Vagina (tissue), 2 donors: ENCODE measurements at regions not wholly inside any gene's neighbourhood (a gene's known extent, or its start where the extent isn't known, plus 50 kb on each side); places are given as distances from the start of the nearest gene placed in this dataset.

ENCODE experiments used
- DNase-seq, 2 donors: peaks; one replicate each; pipeline ENCODE4 v3.0.0-alpha.2; 2017; ENCODE audit errors: extremely low spot score in 2 of 2
- H3K27ac ChIP-seq: fragments of 200-600 bp; sonication (generic); one replicate; pipeline ENCODE4 v1.5.1; 2019
- H3K27me3 ChIP-seq: fragments of 200-600 bp; sonication (generic); one replicate; pipeline ENCODE4 v1.5.1; 2019
- H3K36me3 ChIP-seq, 2 donors: fragments of 200-600 bp; sonication (generic); one replicate each; pipeline ENCODE4 v1.5.1; 2017 to 2019
- H3K4me1 ChIP-seq: fragments of 200-600 bp; sonication (generic); one replicate; pipeline ENCODE4 v1.5.1; 2019
- H3K4me3 ChIP-seq, 2 donors: fragments of 200-600 bp; sonication (generic); 1 replicate in 1 of 2; 2 replicates in 1 of 2; pipeline ENCODE4 v1.5.1; 2016 to 2019
- H3K9me3 ChIP-seq: fragments of 200-600 bp; sonication (generic); one replicate; pipeline ENCODE4 v1.5.1; 2019
- CTCF ChIP-seq, 3 experiments: fragments of 450-650 bp in 2 of 3; fragments of 200-600 bp in 1 of 3; sonication (generic) in 1 of 3; IDR thresholded peaks; one replicate each; pipeline ENCODE4 v1.5.1; 2017 to 2019; ENCODE audit warnings: antibody characterized with exemption in 3 of 3, mild to moderate bottlenecking in 2 of 3, moderate library complexity in 2 of 3
- POLR2A ChIP-seq, 2 donors: fragments of 450-650 bp; IDR thresholded peaks; one replicate each; pipeline ENCODE4 v1.6.1; 2017; ENCODE audit warnings: antibody characterized with exemption in 2 of 2, mild to moderate bottlenecking in 2 of 2, moderate library complexity in 2 of 2
- POLR2AphosphoS5 ChIP-seq, 2 donors: sonication (generic); formaldehyde crosslinking; IDR thresholded peaks; one replicate each; pipeline ENCODE4 v1.9.0; 2017; ENCODE audit warnings: antibody characterized with exemption in 2 of 2, mild to moderate bottlenecking in 2 of 2, low read depth in 1 of 2; ENCODE audit not compliant: insufficient read depth in 1 of 2
- intact Hi-C: fragments of 100-400 bp; cut with DNase I; formaldehyde crosslinking; loops from one replicate; pipeline ENCODE4 v1.15.1; 2023

GRCh38 chr10:16184096-16184597 is 252.7 kb upstream of the PTER start:
- Histone ChIP-seq H3K36me3 (no peaks in the 10 kb centered on the region), H3K9me3 (no peaks in the 10 kb centered on the region), H3K4me1 (no peaks in the 10 kb centered on the region), H3K27ac (no peak overlapping the region), H3K27me3 (no peaks in the 10 kb centered on the region), H3K4me3 (no peak overlapping the region)
- no peak for TF ChIP-seq POLR2AphosphoS5 (IDR thresholded peaks at IDR 0.05; ENCODE audit: insufficient read depth in 1 of 2, low read depth in 1 of 2)
- no peak for TF ChIP-seq POLR2A (IDR thresholded peaks at IDR 0.05)
- TF ChIP-seq CTCF (IDR thresholded peaks at IDR 0.05), result no peak
- no peak for DNase-seq
- intact Hi-C loops, result no loop called here

- H3K9me3 ChIP-seq, result no peaks in the 10 kb centered on the region
- TF ChIP-seq POLR2A (IDR thresholded peaks at IDR 0.05), result no peak
- no peak for TF ChIP-seq CTCF (IDR thresholded peaks at IDR 0.05)
- TF ChIP-seq POLR2AphosphoS5 (IDR thresholded peaks at IDR 0.05; ENCODE audit: insufficient read depth in 1 of 2, low read depth in 1 of 2), result no peak
- intact Hi-C loops, result no loop called here
- no peak overlapping the region for H3K27ac ChIP-seq
- no peaks in the 10 kb centered on the region for H3K27me3 ChIP-seq
- H3K4me1 ChIP-seq, result no peaks in the 10 kb centered on the region
- DNase-seq, result no peak
- H3K36me3 ChIP-seq, result no peaks in the 10 kb centered on the region
- no peak overlapping the region for H3K4me3 ChIP-seq
These were observed 251.9 kb upstream of the PTER start for GRCh38 chr10:16184906-16185305.

- no peak for TF ChIP-seq POLR2AphosphoS5 (IDR thresholded peaks at IDR 0.05; ENCODE audit: insufficient read depth in 1 of 2, low read depth in 1 of 2)
- no peak for TF ChIP-seq CTCF (IDR thresholded peaks at IDR 0.05)
- TF ChIP-seq POLR2A (IDR thresholded peaks at IDR 0.05), result no peak
- no peaks in the 10 kb centered on the region for H3K27me3 ChIP-seq
- intact Hi-C loops, result no loop called here
These were observed 250.2 kb upstream of the PTER start for GRCh38 chr10:16186564-16186963.

GRCh38 chr10:16187161-16187560 is 249.6 kb upstream of the PTER start:
- Histone ChIP-seq H3K4me1 (no peaks in the 10 kb centered on the region), H3K27ac (no peak overlapping the region), H3K36me3 (no peaks in the 10 kb centered on the region), H3K9me3 (no peaks in the 10 kb centered on the region), H3K27me3 (no peaks in the 10 kb centered on the region), H3K4me3 (no peak overlapping the region)
- DNase-seq, result no peak
- TF ChIP-seq POLR2AphosphoS5 (IDR thresholded peaks at IDR 0.05; ENCODE audit: insufficient read depth in 1 of 2, low read depth in 1 of 2), result no peak
- no peak for TF ChIP-seq POLR2A (IDR thresholded peaks at IDR 0.05)
- no peak for TF ChIP-seq CTCF (IDR thresholded peaks at IDR 0.05)
- intact Hi-C loops, result no loop called here

More at GRCh38 chr10:16186564-16186963, 250.2 kb upstream of the PTER start:
- no peaks in the 10 kb centered on the region for H3K36me3 ChIP-seq
- H3K9me3 ChIP-seq, result no peaks in the 10 kb centered on the region
- DNase-seq, result no peak
- no peak overlapping the region for H3K4me3 ChIP-seq
- H3K4me1 ChIP-seq, result no peaks in the 10 kb centered on the region
- no peak overlapping the region for H3K27ac ChIP-seq

- Histone ChIP-seq H3K36me3 (no peaks in the 10 kb centered on the region), H3K4me1 (no peaks in the 10 kb centered on the region), H3K9me3 (no peaks in the 10 kb centered on the region), H3K27me3 (no peaks in the 10 kb centered on the region), H3K4me3 (no peak overlapping the region), H3K27ac (no peak overlapping the region)
- no peak for TF ChIP-seq CTCF (IDR thresholded peaks at IDR 0.05)
- no peak for TF ChIP-seq POLR2AphosphoS5 (IDR thresholded peaks at IDR 0.05; ENCODE audit: insufficient read depth in 1 of 2, low read depth in 1 of 2)
- no peak for TF ChIP-seq POLR2A (IDR thresholded peaks at IDR 0.05)
- DNase-seq, result no peak
- intact Hi-C loops, result no loop called here
These were observed 244.5 kb upstream of the PTER start for GRCh38 chr10:16192337-16192736.
